ENCODE measurements at regions not wholly inside any gene's neighbourhood (a gene's known extent, or its start where the extent isn't known, plus 50 kb on each side); places are given as distances from the start of the nearest gene placed in this dataset.

DNA sequence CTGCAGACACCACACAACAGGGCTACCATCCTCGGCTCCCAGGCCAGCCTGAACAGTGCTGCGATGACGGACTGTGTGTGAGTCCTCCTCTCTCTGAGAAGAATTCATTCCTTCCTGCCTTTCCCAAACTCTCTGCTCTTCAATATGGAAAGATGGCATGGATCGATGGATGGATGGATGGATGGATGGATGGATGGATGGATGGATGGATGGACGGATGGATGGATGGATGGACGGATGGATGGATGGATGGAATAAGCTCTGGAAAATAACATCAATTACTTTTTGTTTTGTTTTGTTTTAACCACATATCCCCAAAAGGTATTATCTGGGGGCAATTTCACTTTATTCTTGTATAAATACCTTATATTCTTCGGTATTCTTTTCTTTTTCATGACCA lies 151.9 kb downstream of the AKR1D1 start (continued):
- TF ChIP-seq IRF4 (IDR thresholded peaks at IDR 0.05; ENCODE audit: low read depth, low read length) (no peak), ZNF207 (IDR thresholded peaks at IDR 0.05; ENCODE audit: borderline replicate concordance) (no peak), BHLHE40 (IDR thresholded peaks at IDR 0.05; ENCODE audit: borderline replicate concordance in 1 of 2, low read depth in 2 of 2, low read length in 1 of 2) (no peak), STAT3 (IDR thresholded peaks at IDR 0.05; ENCODE audit: low read depth, low read length) (no peak), CBX5 (IDR thresholded peaks at IDR 0.05; ENCODE audit: low read depth) (no peak), RFX5 (IDR thresholded peaks at IDR 0.05; ENCODE audit: low read depth, low read length) (no peak), NR2C2 (IDR thresholded peaks at IDR 0.05; ENCODE audit: borderline replicate concordance, control insufficient read depth, insufficient read length, low read depth) (no peak), RB1 (IDR thresholded peaks at IDR 0.05; ENCODE audit: borderline replicate concordance) (no peak)
- TF ChIP-seq, protein P1, sequence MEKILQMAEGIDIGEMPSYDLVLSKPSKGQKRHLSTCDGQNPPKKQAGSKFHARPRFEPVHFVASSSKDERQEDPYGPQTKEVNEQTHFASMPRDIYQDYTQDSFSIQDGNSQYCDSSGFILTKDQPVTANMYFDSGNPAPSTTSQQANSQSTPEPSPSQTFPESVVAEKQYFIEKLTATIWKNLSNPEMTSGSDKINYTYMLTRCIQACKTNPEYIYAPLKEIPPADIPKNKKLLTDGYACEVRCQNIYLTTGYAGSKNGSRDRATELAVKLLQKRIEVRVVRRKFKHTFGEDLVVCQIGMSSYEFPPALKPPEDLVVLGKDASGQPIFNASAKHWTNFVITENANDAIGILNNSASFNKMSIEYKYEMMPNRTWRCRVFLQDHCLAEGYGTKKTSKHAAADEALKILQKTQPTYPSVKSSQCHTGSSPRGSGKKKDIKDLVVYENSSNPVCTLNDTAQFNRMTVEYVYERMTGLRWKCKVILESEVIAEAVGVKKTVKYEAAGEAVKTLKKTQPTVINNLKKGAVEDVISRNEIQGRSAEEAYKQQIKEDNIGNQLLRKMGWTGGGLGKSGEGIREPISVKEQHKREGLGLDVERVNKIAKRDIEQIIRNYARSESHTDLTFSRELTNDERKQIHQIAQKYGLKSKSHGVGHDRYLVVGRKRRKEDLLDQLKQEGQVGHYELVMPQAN (conservative IDR thresholded peaks at IDR 0.05) = no peak
- TF ChIP-seq, protein P2, sequence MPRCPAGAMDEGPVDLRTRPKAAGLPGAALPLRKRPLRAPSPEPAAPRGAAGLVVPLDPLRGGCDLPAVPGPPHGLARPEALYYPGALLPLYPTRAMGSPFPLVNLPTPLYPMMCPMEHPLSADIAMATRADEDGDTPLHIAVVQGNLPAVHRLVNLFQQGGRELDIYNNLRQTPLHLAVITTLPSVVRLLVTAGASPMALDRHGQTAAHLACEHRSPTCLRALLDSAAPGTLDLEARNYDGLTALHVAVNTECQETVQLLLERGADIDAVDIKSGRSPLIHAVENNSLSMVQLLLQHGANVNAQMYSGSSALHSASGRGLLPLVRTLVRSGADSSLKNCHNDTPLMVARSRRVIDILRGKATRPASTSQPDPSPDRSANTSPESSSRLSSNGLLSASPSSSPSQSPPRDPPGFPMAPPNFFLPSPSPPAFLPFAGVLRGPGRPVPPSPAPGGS (IDR thresholded peaks at IDR 0.05; ENCODE audit: borderline replicate concordance, insufficient read depth, low read depth, low read length, poor library complexity, severe bottlenecking) = no peak
- TF ChIP-seq, protein P3, sequence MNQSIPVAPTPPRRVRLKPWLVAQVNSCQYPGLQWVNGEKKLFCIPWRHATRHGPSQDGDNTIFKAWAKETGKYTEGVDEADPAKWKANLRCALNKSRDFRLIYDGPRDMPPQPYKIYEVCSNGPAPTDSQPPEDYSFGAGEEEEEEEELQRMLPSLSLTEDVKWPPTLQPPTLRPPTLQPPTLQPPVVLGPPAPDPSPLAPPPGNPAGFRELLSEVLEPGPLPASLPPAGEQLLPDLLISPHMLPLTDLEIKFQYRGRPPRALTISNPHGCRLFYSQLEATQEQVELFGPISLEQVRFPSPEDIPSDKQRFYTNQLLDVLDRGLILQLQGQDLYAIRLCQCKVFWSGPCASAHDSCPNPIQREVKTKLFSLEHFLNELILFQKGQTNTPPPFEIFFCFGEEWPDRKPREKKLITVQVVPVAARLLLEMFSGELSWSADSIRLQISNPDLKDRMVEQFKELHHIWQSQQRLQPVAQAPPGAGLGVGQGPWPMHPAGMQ (IDR thresholded peaks at IDR 0.05; ENCODE audit: borderline replicate concordance) = no peak
